Gastrocnemius medialis (tissue), 4 donors: ENCODE measurements at regions not wholly inside any gene's neighbourhood (a gene's known extent, or its start where the extent isn't known, plus 50 kb on each side); places are given as distances from the start of the nearest gene placed in this dataset.

Experiments used
- CTCF ChIP-seq, 5 experiments: fragments of 450-650 bp in 3 of 5; fragments of 200-600 bp in 2 of 5; sonication (generic) in 2 of 5; IDR thresholded peaks in 4 of 5; conservative IDR thresholded peaks in 1 of 5; 1 replicate in 4 of 5; 2 replicates in 1 of 5; pipeline ENCODE4 v1.5.1; 2016 to 2019; ENCODE audit warnings: antibody characterized with exemption in 5 of 5, mild to moderate bottlenecking in 3 of 5, moderate library complexity in 3 of 5
- POLR2A ChIP-seq, 2 donors: fragments of 450-650 bp; IDR thresholded peaks; one replicate each; pipeline ENCODE4 v1.6.1; 2017; ENCODE audit warnings: antibody characterized with exemption in 2 of 2, mild to moderate bottlenecking in 2 of 2, moderate library complexity in 2 of 2

DNA sequence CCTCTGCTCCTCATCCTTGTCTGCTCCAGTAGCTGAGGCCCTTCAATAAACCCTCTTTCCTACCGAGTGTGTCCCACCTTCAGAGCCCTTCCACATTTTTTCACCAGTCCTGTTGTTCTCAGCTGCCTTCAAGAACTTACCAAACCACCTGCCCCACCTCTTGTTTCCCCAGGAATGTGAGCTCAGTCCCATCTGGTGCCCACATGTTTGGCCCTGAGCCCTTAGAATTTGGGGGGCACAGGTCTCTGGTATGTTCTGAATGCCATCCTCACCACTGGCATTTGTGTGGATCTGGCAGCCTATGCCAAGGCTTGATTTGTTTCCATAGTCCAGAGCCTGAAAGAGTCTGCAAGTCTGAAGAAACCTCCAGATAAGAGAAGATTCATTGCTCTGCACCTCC is 315.2 kb upstream of the PPP2R3A start:
- no peak for TF ChIP-seq CTCF (IDR thresholded peaks at IDR 0.05 in 4 of 5, conservative IDR thresholded peaks at IDR 0.05 in 1 of 5)
- no peak for TF ChIP-seq POLR2A (IDR thresholded peaks at IDR 0.05)
